Neural cell (in vitro differentiated cells): ENCODE measurements at regions not wholly inside any gene's neighbourhood (a gene's known extent, or its start where the extent isn't known, plus 50 kb on each side); places are given as distances from the start of the nearest gene placed in this dataset.

Experiments used
- POLR2AphosphoS5 ChIP-seq: IDR thresholded peaks from 2 replicates; pipeline ENCODE4 v1.6.1; 2012
- TAF1 ChIP-seq: IDR thresholded peaks from 2 replicates; pipeline ENCODE4 v1.6.1; 2012; ENCODE audit warnings: low read depth
- TF ChIP-seq, protein P1 (sequence below): fragments of 450-650 bp; IDR thresholded peaks from 2 replicates; pipeline ENCODE4 v1.5.1; 2014; ENCODE audit warnings: antibody characterized with exemption, mild to moderate bottlenecking, moderate library complexity; ENCODE audit not compliant: poor library complexity, severe bottlenecking

DNA sequence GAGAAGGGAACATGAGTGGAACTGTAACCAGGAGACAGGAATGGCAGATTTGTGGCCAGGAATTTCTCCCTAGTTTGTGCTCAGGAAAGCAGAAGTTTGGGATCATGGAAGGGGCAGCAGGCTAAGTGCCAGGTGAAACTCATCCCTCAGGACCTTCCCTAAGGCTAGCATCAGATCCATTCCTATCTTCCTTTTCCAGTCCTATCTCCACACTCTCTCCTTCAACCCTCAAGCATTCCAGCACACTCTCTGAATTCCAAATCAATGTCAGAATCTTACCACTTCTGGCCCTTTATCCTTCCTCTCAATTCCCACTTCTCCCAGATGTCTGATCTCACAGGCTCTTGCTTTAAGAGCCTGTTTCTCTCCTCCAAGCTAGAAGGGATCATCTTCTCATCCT lies 53.2 kb upstream of the GRIA1 start:
- TF ChIP-seq, protein P1, sequence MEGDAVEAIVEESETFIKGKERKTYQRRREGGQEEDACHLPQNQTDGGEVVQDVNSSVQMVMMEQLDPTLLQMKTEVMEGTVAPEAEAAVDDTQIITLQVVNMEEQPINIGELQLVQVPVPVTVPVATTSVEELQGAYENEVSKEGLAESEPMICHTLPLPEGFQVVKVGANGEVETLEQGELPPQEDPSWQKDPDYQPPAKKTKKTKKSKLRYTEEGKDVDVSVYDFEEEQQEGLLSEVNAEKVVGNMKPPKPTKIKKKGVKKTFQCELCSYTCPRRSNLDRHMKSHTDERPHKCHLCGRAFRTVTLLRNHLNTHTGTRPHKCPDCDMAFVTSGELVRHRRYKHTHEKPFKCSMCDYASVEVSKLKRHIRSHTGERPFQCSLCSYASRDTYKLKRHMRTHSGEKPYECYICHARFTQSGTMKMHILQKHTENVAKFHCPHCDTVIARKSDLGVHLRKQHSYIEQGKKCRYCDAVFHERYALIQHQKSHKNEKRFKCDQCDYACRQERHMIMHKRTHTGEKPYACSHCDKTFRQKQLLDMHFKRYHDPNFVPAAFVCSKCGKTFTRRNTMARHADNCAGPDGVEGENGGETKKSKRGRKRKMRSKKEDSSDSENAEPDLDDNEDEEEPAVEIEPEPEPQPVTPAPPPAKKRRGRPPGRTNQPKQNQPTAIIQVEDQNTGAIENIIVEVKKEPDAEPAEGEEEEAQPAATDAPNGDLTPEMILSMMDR: no peak
- TF ChIP-seq TAF1 (no peak), POLR2AphosphoS5 (no peak)
